ENCODE measurements at regions not wholly inside any gene's neighbourhood (a gene's known extent, or its start where the extent isn't known, plus 50 kb on each side); places are given as distances from the start of the nearest gene placed in this dataset.
A peak's percentile ranks its signal among the peaks of the same experiment; 100 is the strongest.

DNA sequence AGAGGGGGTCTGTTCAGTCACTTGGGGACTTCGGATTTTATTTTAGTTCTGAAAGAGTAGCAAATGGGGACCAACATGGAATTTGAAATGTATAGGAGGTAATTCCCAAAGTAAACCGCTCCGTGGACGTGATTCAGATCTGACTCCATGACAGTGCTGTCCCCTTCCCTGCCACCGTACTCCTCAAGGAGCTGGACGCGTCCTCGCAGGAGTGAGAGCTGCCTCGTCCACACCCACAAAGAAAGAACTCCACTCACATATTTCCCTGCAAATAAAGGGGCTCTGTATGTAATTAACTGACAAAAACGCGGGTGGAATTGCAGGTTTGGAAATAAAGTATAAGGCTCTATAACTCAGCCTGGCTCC is 183.6 kb downstream of the ETS2 start:
- 78 to 93% (median 78%) methylated on average over 11 of the region's 11 CpGs for WGBS, 3 donors
- no peaks in the 10 kb centered on the region for H3K27me3 ChIP-seq (ENCODE audit: control insufficient read depth in 3 of 3, insufficient read depth in 3 of 3, low read length in 3 of 3)
- DNase-seq = no peak
- H3K27ac ChIP-seq (ENCODE audit: low read depth in 1 of 3, low read length in 2 of 3) = peak overlapping the region in 2 of 3 donors; percentile 23 to 32
- no peak overlapping the region for H3K4me3 ChIP-seq (ENCODE audit: low read depth in 1 of 3, low read length in 3 of 3)
- H3K36me3 ChIP-seq (ENCODE audit: control insufficient read depth in 3 of 3, insufficient read depth in 2 of 3, low read depth in 1 of 3, low read length in 3 of 3) = no peaks in the 10 kb centered on the region
- H3K9me3 ChIP-seq (ENCODE audit: control insufficient read depth in 2 of 2, insufficient read depth in 1 of 2, low read depth in 1 of 2, low read length in 1 of 2) = no peaks in the 10 kb centered on the region
- FAIRE-seq = no peak
- H3K4me1 ChIP-seq (ENCODE audit: control insufficient read depth in 3 of 3, insufficient read depth in 2 of 3, low read depth in 1 of 3, low read length in 2 of 3) = peaks cover 0 to 32% (median 16%) of the 10 kb centered on the region in 3 donors

GRCh38 chr21:38988509-38989378 is 183.0 kb downstream of the ETS2 start:
- H3K27ac ChIP-seq (ENCODE audit: low read depth in 1 of 3, low read length in 2 of 3) = peak overlapping the region in 2 of 3 donors; percentile 23 to 32
- WGBS, 3 donors = 62 to 76% (median 72%) methylated on average over 29 of the region's 29 CpGs
- H3K4me1 ChIP-seq (ENCODE audit: control insufficient read depth in 3 of 3, insufficient read depth in 2 of 3, low read depth in 1 of 3, low read length in 2 of 3) = peaks cover 0 to 28% (median 16%) of the 10 kb centered on the region in 3 donors
- DNase-seq (no peak), FAIRE-seq (no peak)
- H3K36me3 ChIP-seq (ENCODE audit: control insufficient read depth in 3 of 3, insufficient read depth in 2 of 3, low read depth in 1 of 3, low read length in 3 of 3) = no peaks in the 10 kb centered on the region
- no peaks in the 10 kb centered on the region for H3K27me3 ChIP-seq (ENCODE audit: control insufficient read depth in 3 of 3, insufficient read depth in 3 of 3, low read length in 3 of 3)
- H3K9me3 ChIP-seq (ENCODE audit: control insufficient read depth in 2 of 2, insufficient read depth in 1 of 2, low read depth in 1 of 2, low read length in 1 of 2) = no peaks in the 10 kb centered on the region
- no peak overlapping the region for H3K4me3 ChIP-seq (ENCODE audit: low read depth in 1 of 3, low read length in 3 of 3)

DNA sequence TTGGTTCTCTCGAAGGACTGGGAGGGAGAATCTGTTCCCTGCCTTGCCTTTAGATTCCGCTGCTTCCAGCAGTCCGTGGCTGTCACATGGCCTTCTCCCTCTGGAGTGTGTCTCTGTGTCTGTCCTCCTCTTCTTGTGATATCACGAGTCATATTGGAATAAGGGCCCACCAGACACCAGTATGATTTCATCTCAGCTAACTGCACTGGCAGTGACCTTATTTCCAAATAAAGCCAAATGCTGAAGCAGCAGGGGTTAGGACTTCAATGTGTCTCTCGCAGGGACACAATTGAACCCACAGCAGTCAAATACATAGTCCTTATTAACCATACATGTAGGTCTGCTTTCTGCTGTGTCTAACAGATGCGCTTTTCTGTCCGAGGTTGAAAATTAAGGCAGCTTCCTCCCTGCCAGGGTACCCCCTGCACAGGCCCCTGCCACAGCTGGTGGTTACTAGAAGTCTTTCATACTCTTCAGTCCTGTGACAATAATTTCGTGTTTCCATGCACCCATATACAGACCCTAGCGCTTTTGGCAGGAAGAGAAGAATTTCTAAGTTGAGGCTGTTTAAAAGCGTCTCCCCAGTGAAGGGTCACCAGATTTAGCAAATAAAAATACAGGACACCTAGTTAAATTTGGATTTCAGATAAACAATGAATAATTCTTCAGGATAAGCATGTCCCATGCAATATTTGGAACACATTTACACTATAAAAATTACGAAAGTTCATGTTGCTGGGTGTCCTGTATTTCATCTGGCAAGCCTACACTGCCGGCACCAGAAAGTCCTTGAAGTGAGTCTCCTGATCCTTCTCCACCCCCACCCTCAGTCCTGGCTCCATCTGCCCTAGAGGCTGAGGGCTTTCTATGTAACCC is 182.1 kb downstream of the ETS2 start:
- peak overlapping the region in 2 of 3 donors; percentile 7 to 58 for H3K27ac ChIP-seq (ENCODE audit: low read depth in 1 of 3, low read length in 2 of 3)
- FAIRE-seq = no peak
- no peaks in the 10 kb centered on the region for H3K36me3 ChIP-seq (ENCODE audit: control insufficient read depth in 3 of 3, insufficient read depth in 2 of 3, low read depth in 1 of 3, low read length in 3 of 3)
- 69 to 83% (median 79%) methylated on average over 12 of the region's 12 CpGs for WGBS, 3 donors
- H3K27me3 ChIP-seq (ENCODE audit: control insufficient read depth in 3 of 3, insufficient read depth in 3 of 3, low read length in 3 of 3) = no peaks in the 10 kb centered on the region
- H3K4me3 ChIP-seq (ENCODE audit: low read depth in 1 of 3, low read length in 3 of 3) = no peak overlapping the region
- H3K9me3 ChIP-seq (ENCODE audit: control insufficient read depth in 2 of 2, insufficient read depth in 1 of 2, low read depth in 1 of 2, low read length in 1 of 2) = no peaks in the 10 kb centered on the region
- DNase-seq = no peak
- H3K4me1 ChIP-seq (ENCODE audit: control insufficient read depth in 3 of 3, insufficient read depth in 2 of 3, low read depth in 1 of 3, low read length in 2 of 3) = peaks cover 0 to 27% (median 14%) of the 10 kb centered on the region in 3 donors

GRCh38 chr21:38986806-38987632 is 181.3 kb downstream of the ETS2 start:
- H3K4me1 ChIP-seq (ENCODE audit: control insufficient read depth in 3 of 3, insufficient read depth in 2 of 3, low read depth in 1 of 3, low read length in 2 of 3) = peaks cover 0 to 24% (median 8%) of the 10 kb centered on the region in 3 donors
- 79 to 82% (median 80%) methylated on average over 13 of the region's 13 CpGs for WGBS, 3 donors
- no peak for FAIRE-seq
- no peaks in the 10 kb centered on the region for H3K9me3 ChIP-seq (ENCODE audit: control insufficient read depth in 2 of 2, insufficient read depth in 1 of 2, low read depth in 1 of 2, low read length in 1 of 2)
- H3K27ac ChIP-seq (ENCODE audit: low read depth in 1 of 3, low read length in 2 of 3) = peak overlapping the region in 2 of 3 donors; percentile 7 to 58
- H3K27me3 ChIP-seq (ENCODE audit: control insufficient read depth in 3 of 3, insufficient read depth in 3 of 3, low read length in 3 of 3) = no peaks in the 10 kb centered on the region
- H3K4me3 ChIP-seq (ENCODE audit: low read depth in 1 of 3, low read length in 3 of 3) = no peak overlapping the region
- no peaks in the 10 kb centered on the region for H3K36me3 ChIP-seq (ENCODE audit: control insufficient read depth in 3 of 3, insufficient read depth in 2 of 3, low read depth in 1 of 3, low read length in 3 of 3)
- DNase-seq = no peak

DNA sequence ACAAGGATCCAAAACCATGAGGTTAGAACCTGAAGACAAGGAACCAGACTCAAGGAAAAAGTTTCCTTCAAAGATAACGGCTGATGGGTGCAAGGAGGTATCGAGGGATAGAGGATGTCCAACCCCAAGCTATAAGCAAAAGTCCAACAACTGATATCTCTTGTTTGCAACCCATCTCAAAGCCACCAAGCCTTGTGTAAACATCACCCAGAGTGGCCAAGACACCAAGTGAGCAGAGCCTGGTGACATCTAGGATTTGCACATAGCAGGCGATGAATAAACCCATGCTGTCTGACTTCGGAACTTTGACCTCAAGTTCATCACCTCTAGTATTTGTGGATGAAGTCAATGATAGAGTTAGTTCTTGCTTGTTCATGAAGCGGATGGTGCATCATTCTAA is 180.7 kb downstream of the ETS2 start:
- Histone ChIP-seq H3K27me3 (ENCODE audit: control insufficient read depth in 3 of 3, insufficient read depth in 3 of 3, low read length in 3 of 3) (no peaks in the 10 kb centered on the region), H3K36me3 (ENCODE audit: control insufficient read depth in 3 of 3, insufficient read depth in 2 of 3, low read depth in 1 of 3, low read length in 3 of 3) (no peaks in the 10 kb centered on the region), H3K27ac (ENCODE audit: low read depth in 1 of 3, low read length in 2 of 3) (no peak overlapping the region), H3K9me3 (ENCODE audit: control insufficient read depth in 2 of 2, insufficient read depth in 1 of 2, low read depth in 1 of 2, low read length in 1 of 2) (no peaks in the 10 kb centered on the region), H3K4me1 (ENCODE audit: control insufficient read depth in 3 of 3, insufficient read depth in 2 of 3, low read depth in 1 of 3, low read length in 2 of 3) (peaks cover 0 to 24% (median 8%) of the 10 kb centered on the region in 3 donors), H3K4me3 (ENCODE audit: low read depth in 1 of 3, low read length in 3 of 3) (no peak overlapping the region)
- WGBS, 3 donors = 94 to 95% (median 94%) methylated on average over 5 of the region's 5 CpGs
- FAIRE-seq (no peak), DNase-seq (no peak)

DNA sequence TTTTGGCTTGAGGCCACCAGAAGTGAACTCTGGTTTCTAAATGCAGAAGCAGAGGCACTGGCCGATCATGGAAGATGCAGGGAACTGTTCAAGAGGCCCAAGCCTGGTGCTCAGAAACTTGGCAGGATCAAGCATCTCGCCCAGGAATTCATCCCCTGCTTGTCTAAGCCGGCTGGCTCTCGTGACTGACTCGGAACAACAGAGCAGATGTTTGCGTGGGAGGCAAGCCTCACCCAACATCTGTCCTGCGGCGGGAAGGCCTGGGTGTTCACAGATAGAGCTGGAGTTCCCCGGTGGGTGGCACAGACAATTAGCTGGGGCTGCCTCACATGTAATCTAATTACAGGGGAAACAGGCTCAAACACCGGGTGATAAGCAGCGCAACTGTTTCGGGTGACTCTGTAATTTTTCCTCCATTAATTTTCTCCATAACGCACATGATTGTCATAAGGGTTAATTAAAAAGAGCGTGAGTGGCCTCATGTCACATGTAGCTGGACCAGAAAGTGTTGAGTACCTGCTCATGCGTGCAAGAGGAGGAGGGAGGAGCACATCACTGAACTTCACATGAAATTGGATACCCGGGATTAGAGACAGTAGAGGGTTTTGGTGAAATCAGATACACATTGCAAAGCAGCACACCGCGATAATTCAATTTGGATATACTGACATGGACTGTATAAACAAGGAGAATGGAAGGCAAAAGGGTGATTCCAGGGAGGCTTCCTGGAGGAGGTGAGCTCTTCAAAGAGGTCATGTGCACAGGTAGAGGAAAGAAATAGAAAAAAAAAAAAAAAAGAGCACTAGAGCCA is 180.0 kb downstream of the ETS2 start:
- DNase-seq (peak in 1 of 2 donors; percentile 42), FAIRE-seq (no peak)
- WGBS, 3 donors = 41 to 74% (median 62%) methylated on average over 18 of the region's 18 CpGs
- H3K9me3 ChIP-seq (ENCODE audit: control insufficient read depth in 2 of 2, insufficient read depth in 1 of 2, low read depth in 1 of 2, low read length in 1 of 2) = no peaks in the 10 kb centered on the region
- H3K4me1 ChIP-seq (ENCODE audit: control insufficient read depth in 3 of 3, insufficient read depth in 2 of 3, low read depth in 1 of 3, low read length in 2 of 3) = peaks cover 0 to 23% (median 7%) of the 10 kb centered on the region in 3 donors
- peak overlapping the region in 2 of 3 donors; percentile 28 to 59 for H3K27ac ChIP-seq (ENCODE audit: low read depth in 1 of 3, low read length in 2 of 3)
- H3K4me3 ChIP-seq (ENCODE audit: low read depth in 1 of 3, low read length in 3 of 3) = no peak overlapping the region
- no peaks in the 10 kb centered on the region for H3K36me3 ChIP-seq (ENCODE audit: control insufficient read depth in 3 of 3, insufficient read depth in 2 of 3, low read depth in 1 of 3, low read length in 3 of 3)
- H3K27me3 ChIP-seq (ENCODE audit: control insufficient read depth in 3 of 3, insufficient read depth in 3 of 3, low read length in 3 of 3) = no peaks in the 10 kb centered on the region

DNA sequence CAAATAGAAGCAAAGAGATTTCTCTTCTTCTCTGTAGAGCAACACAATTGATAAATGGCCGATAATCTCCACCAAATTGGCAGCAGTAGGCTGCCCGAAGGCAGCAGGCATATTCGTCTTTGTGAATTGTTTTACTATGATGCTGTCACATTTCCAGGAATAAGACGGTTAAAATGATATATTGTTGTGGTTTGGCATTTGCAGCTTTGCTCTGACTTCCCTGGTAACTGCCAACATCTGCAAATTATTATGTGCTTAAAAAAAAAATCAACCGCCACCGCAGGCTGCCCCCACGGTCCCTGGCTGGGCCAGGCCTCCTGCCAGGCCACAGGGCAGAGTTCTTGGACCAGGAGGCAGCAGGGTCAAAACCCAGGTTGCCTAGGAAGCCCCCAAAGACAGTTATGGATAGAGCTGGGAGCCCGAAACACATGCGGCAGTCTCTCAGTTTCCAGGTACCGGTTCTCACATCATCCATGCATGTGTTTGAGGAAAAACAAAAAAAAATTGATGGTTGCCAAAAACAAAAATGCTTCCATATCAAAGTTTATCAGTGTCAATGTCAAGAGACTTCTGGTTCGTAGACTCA is 179.3 kb downstream of the ETS2 start:
- no peak overlapping the region for H3K4me3 ChIP-seq (ENCODE audit: low read depth in 1 of 3, low read length in 3 of 3)
- DNase-seq (no peak), FAIRE-seq (no peak)
- H3K27ac ChIP-seq (ENCODE audit: low read depth in 1 of 3, low read length in 2 of 3) = peak overlapping the region in 2 of 3 donors; percentile 44 to 59
- 32 to 71% (median 58%) methylated on average over 11 of the region's 11 CpGs for WGBS, 3 donors
- peaks cover 0 to 16% (median 2%) of the 10 kb centered on the region in 3 donors for H3K4me1 ChIP-seq (ENCODE audit: control insufficient read depth in 3 of 3, insufficient read depth in 2 of 3, low read depth in 1 of 3, low read length in 2 of 3)
- no peaks in the 10 kb centered on the region for H3K36me3 ChIP-seq (ENCODE audit: control insufficient read depth in 3 of 3, insufficient read depth in 2 of 3, low read depth in 1 of 3, low read length in 3 of 3)
- H3K9me3 ChIP-seq (ENCODE audit: control insufficient read depth in 2 of 2, insufficient read depth in 1 of 2, low read depth in 1 of 2, low read length in 1 of 2) = no peaks in the 10 kb centered on the region
- no peaks in the 10 kb centered on the region for H3K27me3 ChIP-seq (ENCODE audit: control insufficient read depth in 3 of 3, insufficient read depth in 3 of 3, low read length in 3 of 3)

Measured in small intestine (tissue), 7 donors.